ENCODE measurements at regions not wholly inside any gene's neighbourhood (a gene's known extent, or its start where the extent isn't known, plus 50 kb on each side); places are given as distances from the start of the nearest gene placed in this dataset.

DNA sequence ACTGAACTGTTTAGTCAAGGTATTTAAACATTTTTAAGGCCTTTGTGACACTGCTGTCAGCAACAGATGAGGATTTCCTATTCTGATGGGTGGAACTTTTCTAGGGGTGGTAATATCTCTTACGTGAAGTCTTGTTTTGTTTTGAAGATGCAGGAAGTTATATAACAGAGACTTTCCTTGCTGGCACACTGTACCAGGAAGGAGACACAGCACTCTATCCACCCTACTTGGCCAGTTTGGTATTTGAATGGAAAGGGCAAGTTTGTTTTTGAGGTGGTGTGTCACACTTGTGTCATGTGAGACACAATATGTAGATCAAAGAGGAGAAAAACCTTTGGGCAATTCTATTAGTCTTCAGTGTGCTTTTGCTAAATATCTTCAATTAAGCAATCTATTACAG is 51.6 kb upstream of the SRP54 start:
- no peak for DNase-seq (ENCODE audit: low spot score in 2 of 2)
- Histone ChIP-seq H3K4me3 (no peak overlapping the region), H3K27me3 (no peaks in the 10 kb centered on the region), H3K36me3 (peaks cover 0 to 7% (median 0%) of the 10 kb centered on the region in 3 donors), H3K9me3 (no peaks in the 10 kb centered on the region), H3K27ac (peak overlapping the region in 1 of 4 donors; percentile 4), H3K4me1 (no peaks in the 10 kb centered on the region)
- 70 to 74% methylated on average over 1 of the region's 1 CpG for WGBS, 2 donors
- TF ChIP-seq, protein P1, sequence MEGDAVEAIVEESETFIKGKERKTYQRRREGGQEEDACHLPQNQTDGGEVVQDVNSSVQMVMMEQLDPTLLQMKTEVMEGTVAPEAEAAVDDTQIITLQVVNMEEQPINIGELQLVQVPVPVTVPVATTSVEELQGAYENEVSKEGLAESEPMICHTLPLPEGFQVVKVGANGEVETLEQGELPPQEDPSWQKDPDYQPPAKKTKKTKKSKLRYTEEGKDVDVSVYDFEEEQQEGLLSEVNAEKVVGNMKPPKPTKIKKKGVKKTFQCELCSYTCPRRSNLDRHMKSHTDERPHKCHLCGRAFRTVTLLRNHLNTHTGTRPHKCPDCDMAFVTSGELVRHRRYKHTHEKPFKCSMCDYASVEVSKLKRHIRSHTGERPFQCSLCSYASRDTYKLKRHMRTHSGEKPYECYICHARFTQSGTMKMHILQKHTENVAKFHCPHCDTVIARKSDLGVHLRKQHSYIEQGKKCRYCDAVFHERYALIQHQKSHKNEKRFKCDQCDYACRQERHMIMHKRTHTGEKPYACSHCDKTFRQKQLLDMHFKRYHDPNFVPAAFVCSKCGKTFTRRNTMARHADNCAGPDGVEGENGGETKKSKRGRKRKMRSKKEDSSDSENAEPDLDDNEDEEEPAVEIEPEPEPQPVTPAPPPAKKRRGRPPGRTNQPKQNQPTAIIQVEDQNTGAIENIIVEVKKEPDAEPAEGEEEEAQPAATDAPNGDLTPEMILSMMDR (IDR thresholded peaks at IDR 0.05): no peak
- TF ChIP-seq POLR2A (IDR thresholded peaks at IDR 0.05): no peak
- no peak for TF ChIP-seq EP300 (IDR thresholded peaks at IDR 0.05)

DNA sequence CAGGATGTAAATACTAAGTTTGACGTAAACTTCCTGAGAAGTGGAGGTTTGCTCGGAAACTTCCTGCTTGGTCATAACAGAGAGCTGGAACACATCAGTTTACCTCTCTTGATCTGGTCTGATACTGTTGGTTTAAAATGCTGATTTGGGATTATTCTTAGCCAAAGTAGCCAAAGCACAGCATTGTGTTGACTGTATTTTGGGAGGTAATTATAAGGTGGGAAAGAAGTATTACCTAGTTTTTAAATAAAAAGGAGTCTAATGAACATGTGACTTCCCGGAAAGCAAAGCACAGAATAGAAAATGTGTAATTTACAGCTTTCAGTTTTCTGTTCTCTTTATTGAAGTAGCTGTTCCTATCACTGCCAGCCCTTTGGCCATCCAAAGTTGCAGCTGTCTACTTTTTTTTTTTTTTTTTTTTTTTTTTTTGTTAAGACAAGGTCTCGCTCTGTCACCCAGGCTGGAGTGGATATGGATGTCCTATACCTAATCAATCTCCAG is 52.2 kb upstream of the SRP54 start:
- no peak for DNase-seq (ENCODE audit: low spot score in 2 of 2)
- WGBS, 2 donors: 72 to 73% methylated on average over 4 of the region's 4 CpGs
- H3K36me3 ChIP-seq: peaks cover 0 to 12% (median 0%) of the 10 kb centered on the region in 3 donors
- no peaks in the 10 kb centered on the region for H3K9me3 ChIP-seq
- H3K4me3 ChIP-seq: no peak overlapping the region
- no peaks in the 10 kb centered on the region for H3K27me3 ChIP-seq
- H3K27ac ChIP-seq: peak overlapping the region in 1 of 4 donors; percentile 4
- H3K4me1 ChIP-seq: no peaks in the 10 kb centered on the region
- TF ChIP-seq EP300 (IDR thresholded peaks at IDR 0.05): no peak

DNA sequence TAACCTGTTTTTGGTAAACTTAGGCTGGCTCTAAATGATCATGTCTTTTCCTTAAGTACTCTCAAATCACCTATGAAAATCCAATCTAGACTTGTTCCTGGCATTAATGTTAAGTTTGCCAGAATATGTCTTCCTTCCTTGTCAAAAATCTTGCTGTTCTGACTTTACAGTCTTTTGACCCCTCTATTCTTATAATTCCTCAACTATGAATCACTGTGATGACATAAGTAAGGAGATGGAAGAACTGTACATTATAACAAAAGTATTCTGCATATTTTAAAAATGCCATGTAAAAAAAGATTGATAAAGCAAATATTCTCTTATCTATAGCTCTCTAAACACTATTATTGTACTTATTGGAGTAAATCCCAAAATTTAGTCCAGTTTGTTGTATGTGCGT is 51.4 kb upstream of the BAZ1A start:
- no peak overlapping the region for H3K27ac ChIP-seq
- DNase-seq (ENCODE audit: low spot score in 2 of 2): no peak
- peaks cover 0 to 21% (median 0%) of the 10 kb centered on the region in 3 donors for H3K36me3 ChIP-seq
- no peaks in the 10 kb centered on the region for H3K4me1 ChIP-seq
- H3K27me3 ChIP-seq: no peaks in the 10 kb centered on the region
- TF ChIP-seq POLR2A (IDR thresholded peaks at IDR 0.05) (no peak), EP300 (IDR thresholded peaks at IDR 0.05) (no peak)
- TF ChIP-seq, protein P1 (IDR thresholded peaks at IDR 0.05): no peak
- no peak overlapping the region for H3K4me3 ChIP-seq
- H3K9me3 ChIP-seq: peaks cover 0 to 4% (median 0%) of the 10 kb centered on the region in 4 donors
- 76 to 92% methylated on average over 1 of the region's 1 CpG for WGBS, 2 donors
